ENCODE measurements at regions not wholly inside any gene's neighbourhood (a gene's known extent, or its start where the extent isn't known, plus 50 kb on each side); places are given as distances from the start of the nearest gene placed in this dataset.

DNA sequence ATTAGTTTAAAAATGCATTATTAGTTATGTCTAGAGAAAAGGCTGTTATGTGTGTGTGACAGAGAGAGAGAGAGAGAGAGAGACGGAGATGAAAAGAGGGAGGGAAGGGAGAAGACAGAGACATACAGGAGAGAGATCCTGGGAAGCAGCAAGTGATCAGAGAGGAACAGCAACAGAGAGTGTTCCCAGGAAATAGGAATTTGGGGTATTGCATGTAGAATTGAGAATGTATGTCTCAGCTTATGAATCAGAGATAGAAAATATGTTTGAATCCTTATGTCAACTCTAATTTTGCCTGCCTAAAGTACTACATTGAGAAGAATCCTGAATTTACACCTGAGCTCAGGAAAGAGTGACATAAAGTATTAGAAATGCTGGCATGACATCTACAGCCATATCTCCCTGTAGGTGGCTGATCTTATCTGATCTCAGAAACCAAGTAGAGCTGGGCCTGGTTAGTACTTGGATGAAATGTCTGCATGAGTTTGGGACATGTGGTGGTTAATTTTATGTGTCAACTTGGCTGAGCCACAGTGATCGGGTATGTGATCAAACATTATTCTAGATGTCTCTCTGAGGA is 130.6 kb downstream of the TENT5A start:
- H3K27ac Mint-ChIP-seq, result no peak overlapping the region
- DNase-seq (ENCODE audit: low spot score, unreplicated experiment), result no peak
- no peak overlapping the region for H3K4me3 Mint-ChIP-seq (ENCODE audit: low read depth)
- H3K9me3 Mint-ChIP-seq (ENCODE audit: low read depth), result peaks cover 4% of the 10 kb centered on the region
- no peaks in the 10 kb centered on the region for H3K36me3 Mint-ChIP-seq (ENCODE audit: insufficient read depth)
- H3K4me1 Mint-ChIP-seq (ENCODE audit: low read depth), result no peaks in the 10 kb centered on the region
- TF ChIP-seq CTCF (IDR thresholded peaks at IDR 0.05; ENCODE audit: unreplicated experiment), result no peak
- no peaks in the 10 kb centered on the region for H3K27me3 Mint-ChIP-seq

DNA sequence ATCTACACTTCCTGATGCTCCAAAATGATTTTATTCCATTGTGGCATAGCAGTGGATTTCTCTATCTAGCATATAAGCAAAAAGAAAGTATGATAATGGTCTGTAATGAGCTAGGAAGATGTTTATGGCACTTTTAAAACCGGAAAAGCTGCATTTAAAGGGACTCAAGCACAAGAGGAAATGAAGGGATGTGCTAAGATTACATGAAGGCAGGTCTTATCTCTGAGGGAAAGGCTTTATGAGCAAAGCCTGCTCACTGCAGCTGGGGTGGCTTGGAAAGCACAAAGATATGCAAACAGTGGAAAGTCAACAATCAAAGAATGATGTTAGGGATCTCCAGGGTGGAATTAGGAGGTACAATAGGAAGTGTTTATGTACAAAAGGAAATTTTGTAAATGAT is 138.2 kb downstream of the TENT5A start:
- Mint-ChIP-seq H3K4me3 (ENCODE audit: low read depth) (no peak overlapping the region), H3K36me3 (ENCODE audit: insufficient read depth) (no peaks in the 10 kb centered on the region), H3K4me1 (ENCODE audit: low read depth) (peaks cover 8% of the 10 kb centered on the region), H3K27ac (no peak overlapping the region), H3K9me3 (ENCODE audit: low read depth) (no peaks in the 10 kb centered on the region), H3K27me3 (no peaks in the 10 kb centered on the region)
- DNase-seq (ENCODE audit: low spot score, unreplicated experiment), result no peak
- no peak for TF ChIP-seq CTCF (IDR thresholded peaks at IDR 0.05; ENCODE audit: unreplicated experiment)

DNA sequence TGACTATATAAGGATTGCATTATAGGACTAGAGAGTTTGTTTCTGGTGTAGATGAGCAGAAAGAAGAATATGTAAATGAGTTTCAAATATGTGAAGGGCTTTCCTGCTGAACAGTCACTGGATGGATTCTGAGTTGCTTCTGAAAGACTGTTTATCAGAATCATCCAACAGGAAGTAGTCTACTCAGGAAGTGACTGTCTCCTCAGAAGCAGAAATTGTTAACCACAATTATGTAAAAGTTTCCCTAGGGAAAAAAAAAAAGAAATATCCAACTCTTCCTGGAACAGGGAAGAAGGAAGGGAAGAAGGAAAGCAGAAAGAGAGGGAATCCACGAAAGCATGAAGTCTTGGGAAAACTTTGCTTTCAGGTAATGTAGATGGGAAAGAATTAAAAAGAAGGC is 138.9 kb downstream of the TENT5A start:
- DNase-seq (ENCODE audit: low spot score, unreplicated experiment), result no peak
- H3K27me3 Mint-ChIP-seq, result no peaks in the 10 kb centered on the region
- no peak overlapping the region for H3K4me3 Mint-ChIP-seq (ENCODE audit: low read depth)
- H3K36me3 Mint-ChIP-seq (ENCODE audit: insufficient read depth), result no peaks in the 10 kb centered on the region
- TF ChIP-seq CTCF (IDR thresholded peaks at IDR 0.05; ENCODE audit: unreplicated experiment), result no peak
- H3K27ac Mint-ChIP-seq, result no peak overlapping the region
- H3K9me3 Mint-ChIP-seq (ENCODE audit: low read depth), result no peaks in the 10 kb centered on the region
- peaks cover 8% of the 10 kb centered on the region for H3K4me1 Mint-ChIP-seq (ENCODE audit: low read depth)

DNA sequence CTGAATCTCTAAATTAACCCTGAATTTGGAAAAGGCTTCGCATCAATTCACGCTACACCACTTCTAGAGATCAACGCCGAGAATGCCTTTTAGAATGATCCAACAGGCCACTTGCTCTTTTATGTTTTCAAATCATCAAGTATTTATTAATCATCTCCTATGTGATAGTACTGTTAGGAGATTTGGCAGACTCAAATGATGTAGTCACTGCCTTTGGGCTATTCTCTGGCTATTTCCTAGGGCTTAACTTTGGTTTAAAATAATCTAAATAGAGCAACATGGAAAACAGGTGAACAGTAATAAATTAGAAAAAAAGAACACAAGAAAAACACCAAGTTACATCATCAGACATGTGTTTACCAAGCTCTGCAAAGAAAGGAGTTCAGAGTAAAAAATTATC is 140.3 kb downstream of the TENT5A start:
- no peak for TF ChIP-seq CTCF (IDR thresholded peaks at IDR 0.05; ENCODE audit: unreplicated experiment)
- DNase-seq (ENCODE audit: low spot score, unreplicated experiment), result no peak
- H3K27ac Mint-ChIP-seq, result no peak overlapping the region
- H3K36me3 Mint-ChIP-seq (ENCODE audit: insufficient read depth), result no peaks in the 10 kb centered on the region
- H3K4me3 Mint-ChIP-seq (ENCODE audit: low read depth), result no peak overlapping the region
- peaks cover 8% of the 10 kb centered on the region for H3K4me1 Mint-ChIP-seq (ENCODE audit: low read depth)
- no peaks in the 10 kb centered on the region for H3K9me3 Mint-ChIP-seq (ENCODE audit: low read depth)
- H3K27me3 Mint-ChIP-seq, result no peaks in the 10 kb centered on the region

- Mint-ChIP-seq H3K4me3 (ENCODE audit: low read depth) (no peak overlapping the region), H3K27ac (no peak overlapping the region), H3K27me3 (no peaks in the 10 kb centered on the region), H3K9me3 (ENCODE audit: low read depth) (no peaks in the 10 kb centered on the region), H3K4me1 (ENCODE audit: low read depth) (peaks cover 8% of the 10 kb centered on the region), H3K36me3 (ENCODE audit: insufficient read depth) (no peaks in the 10 kb centered on the region)
- no peak for DNase-seq (ENCODE audit: low spot score, unreplicated experiment)
- no peak for TF ChIP-seq CTCF (IDR thresholded peaks at IDR 0.05; ENCODE audit: unreplicated experiment)
Observed at GRCh38 chr6:81609736-81610135, 142.7 kb downstream of the TENT5A start.
